GM12878 (cell line): ENCODE measurements at regions not wholly inside any gene's neighbourhood (a gene's known extent, or its start where the extent isn't known, plus 50 kb on each side); places are given as distances from the start of the nearest gene placed in this dataset.

Experiments
- ATAC-seq: fragments of 200-7000 bp; cut with Tn5 transposase; 3 replicates; pipeline ENCODE4 v1.9.1; 2020; ENCODE audit warnings: mild to moderate bottlenecking, moderate library complexity
- BruUV-seq: library from RNA; stranded (reverse); fragments of 400-500 nt; replicated peaks from 2 replicates; lab custom pipeline; 2021; lab: Mats Ljungman, UMichigan
- CTCF ChIA-PET: fragments of 300-600 bp; sonication (Branson Sonifier 250); formaldehyde crosslinking; extraction: SDS; loops from one replicate; lab custom pipeline; 2021; ENCODE audit warnings: inconsistent platforms; lab: Yijun Ruan, JAX
- POLR2A ChIA-PET: fragments of 350-600 bp; formaldehyde crosslinking; extraction: SDS; loops from one replicate; lab custom pipeline; 2021; ENCODE audit warnings: inconsistent platforms; lab: Charles Lee
- RAD21 ChIA-PET: fragments of 300-600 bp; sonication (Branson Sonifier 250); formaldehyde crosslinking; loops from one replicate; lab custom pipeline; 2023; ENCODE audit warnings: antibody characterized with exemption; ENCODE audit not compliant: unreplicated experiment; lab: Charles Lee
- SMC1A ChIA-PET: fragments of 300-600 bp; sonication (Branson Sonifier 250); formaldehyde crosslinking; loops from one replicate; lab custom pipeline; 2023; ENCODE audit not compliant: unreplicated experiment, uncharacterized antibody; lab: Charles Lee
- DNase-seq: peaks from one replicate; pipeline ENCODE4 v3.0.0-alpha.2; 2011; ENCODE audit warnings: low read depth, low spot score
- FAIRE-seq: peaks from 3 replicates; lab custom pipeline; 2011; peaks lifted over from hg19 to GRCh38; lab: Jason Lieb, UNC
- H2AFZ ChIP-seq: 2 replicates; pipeline ENCODE4 v1.6.0; 2011; ENCODE audit warnings: low read depth, low read length, control low read depth; ENCODE audit not compliant: control insufficient read depth
- H3K27ac ChIP-seq: 2 replicates; pipeline ENCODE4 v1.5.1; 2011; ENCODE audit warnings: control low read depth; ENCODE audit not compliant: control insufficient read depth, insufficient read depth
- H3K27me3 ChIP-seq, 2 experiments: replicated peaks in 1 of 2; 2 replicates each; pipeline versions ENCODE4 v1.6.0 to v1.6.1; 2011; ENCODE audit warnings: low read length in 1 of 2; ENCODE audit not compliant: control insufficient read depth in 2 of 2, insufficient read depth in 2 of 2
- H3K36me3 ChIP-seq, 2 experiments: 2 replicates each; pipeline ENCODE4 v1.5.1; 2011; ENCODE audit warnings: low read length in 1 of 2; ENCODE audit not compliant: control insufficient read depth in 2 of 2, insufficient read depth in 2 of 2
- H3K4me1 ChIP-seq: 2 replicates; pipeline ENCODE4 v1.6.1; 2011; ENCODE audit warnings: mild to moderate bottlenecking, low read length, moderate library complexity, mixed read lengths; ENCODE audit not compliant: control insufficient read depth, insufficient read depth
- H3K4me2 ChIP-seq: 2 replicates; pipeline ENCODE4 v1.6.0; 2011; ENCODE audit warnings: control low read depth; ENCODE audit not compliant: control insufficient read depth, insufficient read depth
- H3K4me3 ChIP-seq: fragments of 200-600 bp; sonication (generic); 2 replicates; pipeline ENCODE4 v1.5.1; 2016
- H3K79me2 ChIP-seq: 2 replicates; pipeline ENCODE4 v1.6.0; 2011; ENCODE audit warnings: low read length; ENCODE audit not compliant: control insufficient read depth, insufficient read depth
- H3K9ac ChIP-seq: 2 replicates; pipeline ENCODE4 v1.8.0; 2011; ENCODE audit warnings: low read length, control low read depth, mixed read lengths; ENCODE audit not compliant: control insufficient read depth, insufficient read depth
- H3K9me3 ChIP-seq: replicated peaks from 3 replicates; pipeline ENCODE4 v1.5.1; 2011; ENCODE audit warnings: mild to moderate bottlenecking, low read length; ENCODE audit not compliant: control insufficient read depth, insufficient read depth
- H4K20me1 ChIP-seq: 2 replicates; pipeline ENCODE4 v1.6.0; 2011; ENCODE audit not compliant: control insufficient read depth, insufficient read depth
- BCL11A ChIP-seq: IDR thresholded peaks from 2 replicates; pipeline ENCODE4 v1.6.1; 2011; ENCODE audit warnings: low read depth, low read length
- BMI1 ChIP-seq: fragments of 450-650 bp; IDR thresholded peaks from 2 replicates; pipeline ENCODE4 v1.6.1; 2016; ENCODE audit warnings: mild to moderate bottlenecking, moderate library complexity, borderline replicate concordance
- MEF2A ChIP-seq: IDR thresholded peaks from 2 replicates; pipeline ENCODE4 v1.6.1; 2011; ENCODE audit warnings: low read depth, mild to moderate bottlenecking, low read length, moderate library complexity; ENCODE audit not compliant: insufficient read depth
- NRF1 ChIP-seq: conservative IDR thresholded peaks from 2 replicates; pipeline ENCODE4 v1.6.1; 2011; ENCODE audit warnings: mild to moderate bottlenecking, low read depth, low read length, improper control_type of control experiment
- SMC3 ChIP-seq: IDR thresholded peaks from 2 replicates; pipeline ENCODE4 v1.6.1; 2011; ENCODE audit warnings: low read length, improper control_type of control experiment, borderline replicate concordance
- STAT1 ChIP-seq: fragments of 450-650 bp; conservative IDR thresholded peaks from 2 replicates; pipeline ENCODE4 v1.6.1; 2014; ENCODE audit warnings: antibody characterized with exemption, mild to moderate bottlenecking
- SUPT20H ChIP-seq: IDR thresholded peaks from 2 replicates; pipeline ENCODE4 v1.6.1; 2011; ENCODE audit warnings: low read depth, mild to moderate bottlenecking, low read length, moderate library complexity, borderline replicate concordance; ENCODE audit not compliant: control insufficient read depth
- TARDBP ChIP-seq: IDR thresholded peaks from 2 replicates; pipeline ENCODE4 v1.6.1; 2016; ENCODE audit warnings: borderline replicate concordance
- TCF7 ChIP-seq: IDR thresholded peaks from 2 replicates; pipeline ENCODE4 v1.6.1; 2014; ENCODE audit warnings: antibody characterized with exemption, borderline replicate concordance
- USF1 ChIP-seq: IDR thresholded peaks from 2 replicates; pipeline ENCODE4 v1.6.1; 2011; ENCODE audit warnings: borderline replicate concordance, low read depth, mild to moderate bottlenecking, moderate library complexity, mixed read lengths, low read length; ENCODE audit not compliant: insufficient read depth; ENCODE audit errors: extremely low read length
- WGBS: methylation state at CpG from one replicate; pipeline ENCODE4 v1.1.6; 2016; ENCODE audit warnings: low lambda C conversion rate; ENCODE audit not compliant: insufficient replicate concordance, insufficient coverage; ENCODE audit errors: missing lambda C conversion rate; 5-methylcytosine and 5-hydroxymethylcytosine counted together
- in situ Hi-C: fragments of 300-500 bp; cut with MboI; formaldehyde crosslinking; loops from 9 replicates; pipeline ENCODE4 v1.14.3; 2018; ENCODE audit warnings: mixed read lengths
- intact Hi-C: fragments of 100-400 bp; cut with micrococcal nuclease; formaldehyde crosslinking; loops from one replicate; pipeline ENCODE4 v1.14.2; 2022; ENCODE audit not compliant: unreplicated experiment
- TF ChIP-seq, protein P1 (sequence below): IDR thresholded peaks from 2 replicates; pipeline ENCODE4 v1.6.1; 2012; ENCODE audit warnings: improper control_type of control experiment, low read depth, low read length; ENCODE audit not compliant: insufficient replicate concordance
- TF ChIP-seq, protein P2 (sequence below): fragments of 450-650 bp; IDR thresholded peaks from 2 replicates; pipeline ENCODE4 v1.6.1; 2016; ENCODE audit warnings: mild to moderate bottlenecking

- TF ChIP-seq, protein P1, sequence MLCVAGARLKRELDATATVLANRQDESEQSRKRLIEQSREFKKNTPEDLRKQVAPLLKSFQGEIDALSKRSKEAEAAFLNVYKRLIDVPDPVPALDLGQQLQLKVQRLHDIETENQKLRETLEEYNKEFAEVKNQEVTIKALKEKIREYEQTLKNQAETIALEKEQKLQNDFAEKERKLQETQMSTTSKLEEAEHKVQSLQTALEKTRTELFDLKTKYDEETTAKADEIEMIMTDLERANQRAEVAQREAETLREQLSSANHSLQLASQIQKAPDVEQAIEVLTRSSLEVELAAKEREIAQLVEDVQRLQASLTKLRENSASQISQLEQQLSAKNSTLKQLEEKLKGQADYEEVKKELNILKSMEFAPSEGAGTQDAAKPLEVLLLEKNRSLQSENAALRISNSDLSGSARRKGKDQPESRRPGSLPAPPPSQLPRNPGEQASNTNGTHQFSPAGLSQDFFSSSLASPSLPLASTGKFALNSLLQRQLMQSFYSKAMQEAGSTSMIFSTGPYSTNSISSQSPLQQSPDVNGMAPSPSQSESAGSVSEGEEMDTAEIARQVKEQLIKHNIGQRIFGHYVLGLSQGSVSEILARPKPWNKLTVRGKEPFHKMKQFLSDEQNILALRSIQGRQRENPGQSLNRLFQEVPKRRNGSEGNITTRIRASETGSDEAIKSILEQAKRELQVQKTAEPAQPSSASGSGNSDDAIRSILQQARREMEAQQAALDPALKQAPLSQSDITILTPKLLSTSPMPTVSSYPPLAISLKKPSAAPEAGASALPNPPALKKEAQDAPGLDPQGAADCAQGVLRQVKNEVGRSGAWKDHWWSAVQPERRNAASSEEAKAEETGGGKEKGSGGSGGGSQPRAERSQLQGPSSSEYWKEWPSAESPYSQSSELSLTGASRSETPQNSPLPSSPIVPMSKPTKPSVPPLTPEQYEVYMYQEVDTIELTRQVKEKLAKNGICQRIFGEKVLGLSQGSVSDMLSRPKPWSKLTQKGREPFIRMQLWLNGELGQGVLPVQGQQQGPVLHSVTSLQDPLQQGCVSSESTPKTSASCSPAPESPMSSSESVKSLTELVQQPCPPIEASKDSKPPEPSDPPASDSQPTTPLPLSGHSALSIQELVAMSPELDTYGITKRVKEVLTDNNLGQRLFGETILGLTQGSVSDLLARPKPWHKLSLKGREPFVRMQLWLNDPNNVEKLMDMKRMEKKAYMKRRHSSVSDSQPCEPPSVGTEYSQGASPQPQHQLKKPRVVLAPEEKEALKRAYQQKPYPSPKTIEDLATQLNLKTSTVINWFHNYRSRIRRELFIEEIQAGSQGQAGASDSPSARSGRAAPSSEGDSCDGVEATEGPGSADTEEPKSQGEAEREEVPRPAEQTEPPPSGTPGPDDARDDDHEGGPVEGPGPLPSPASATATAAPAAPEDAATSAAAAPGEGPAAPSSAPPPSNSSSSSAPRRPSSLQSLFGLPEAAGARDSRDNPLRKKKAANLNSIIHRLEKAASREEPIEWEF, result no peak
Measured at GRCh38 chrX:8921615-8922014, 112.3 kb downstream of the FAM9B start (continued).

- Histone ChIP-seq H3K27ac (no peak overlapping the region), H2AFZ (no peak overlapping the region), H3K4me2 (no peak overlapping the region), H4K20me1 (no peaks in the 10 kb centered on the region), H3K36me3 (no peaks in the 10 kb centered on the region), H3K4me3 (no peak overlapping the region), H3K4me1 (no peaks in the 10 kb centered on the region), H3K79me2 (no peaks in the 10 kb centered on the region), H3K27me3 (no peaks in the 10 kb centered on the region), H3K9me3 (no peaks in the 10 kb centered on the region), H3K9ac (no peak overlapping the region)
- BruUV-seq, result no TSS peak
- ChIA-PET POLR2A (no interaction called here), RAD21 (no interaction called here), SMC1A (no interaction called here), CTCF (no interaction called here)
- in situ Hi-C loops, result no loop called here
- intact Hi-C loops, result no loop called here
- TF ChIP-seq BMI1, result no peak
- TF ChIP-seq BCL11A, result no peak
- TF ChIP-seq NRF1, result no peak
- no peak for TF ChIP-seq SUPT20H
- TF ChIP-seq TCF7, result no peak
- TF ChIP-seq MEF2A, result no peak
- no peak for TF ChIP-seq STAT1
- TF ChIP-seq, protein P2, sequence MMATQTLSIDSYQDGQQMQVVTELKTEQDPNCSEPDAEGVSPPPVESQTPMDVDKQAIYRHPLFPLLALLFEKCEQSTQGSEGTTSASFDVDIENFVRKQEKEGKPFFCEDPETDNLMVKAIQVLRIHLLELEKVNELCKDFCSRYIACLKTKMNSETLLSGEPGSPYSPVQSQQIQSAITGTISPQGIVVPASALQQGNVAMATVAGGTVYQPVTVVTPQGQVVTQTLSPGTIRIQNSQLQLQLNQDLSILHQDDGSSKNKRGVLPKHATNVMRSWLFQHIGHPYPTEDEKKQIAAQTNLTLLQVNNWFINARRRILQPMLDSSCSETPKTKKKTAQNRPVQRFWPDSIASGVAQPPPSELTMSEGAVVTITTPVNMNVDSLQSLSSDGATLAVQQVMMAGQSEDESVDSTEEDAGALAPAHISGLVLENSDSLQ, result no peak
- TF ChIP-seq TARDBP, result no peak
- TF ChIP-seq USF1, result no peak
- TF ChIP-seq SMC3, result no peak
- WGBS, result 14% methylated on average over 4 of the region's 4 CpGs
- no peak for FAIRE-seq
- ATAC-seq, result no peak
- no peak for DNase-seq
Measured at GRCh38 chrX:8919801-8920200, 114.1 kb downstream of the FAM9B start.
